HEK293 (cell line): ENCODE measurements at regions not wholly inside any gene's neighbourhood (a gene's known extent, or its start where the extent isn't known, plus 50 kb on each side); places are given as distances from the start of the nearest gene placed in this dataset.
A peak's percentile ranks its signal among the peaks of the same experiment; 100 is the strongest.

Source experiments
- CTCF ChIA-PET: fragments of 350-600 bp; formaldehyde crosslinking; extraction: SDS; loops from one replicate; lab custom pipeline; 2021; ENCODE audit warnings: antibody characterized with exemption; lab: Yijun Ruan, JAX
- POLR2A ChIA-PET: fragments of 300-600 bp; formaldehyde crosslinking; extraction: SDS; loops from one replicate; lab custom pipeline; 2020; ENCODE audit warnings: antibody characterized with exemption, inconsistent platforms; lab: Yijun Ruan, JAX
- H3K27ac ChIP-seq: fragments of 200-500 bp; sonication (Bioruptor generic); 2 replicates; pipeline ENCODE4 v1.5.1; 2014; ENCODE audit warnings: low read depth, low read length, control low read depth, inconsistent platforms; ENCODE audit errors: extremely low read depth
- H3K36me3 ChIP-seq, 2 experiments: fragments of 200-500 bp in 1 of 2; sonication (Bioruptor generic) in 1 of 2; 1 replicate in 1 of 2; 2 replicates in 1 of 2; pipeline ENCODE4 v1.5.1; 2014 to 2017; ENCODE audit warnings: inconsistent platforms in 2 of 2, low read length in 2 of 2; ENCODE audit not compliant: control insufficient read depth in 2 of 2, insufficient read depth in 1 of 2
- H3K4me1 ChIP-seq: fragments of 200-500 bp; sonication (Bioruptor generic); 2 replicates; pipeline ENCODE4 v1.5.1; 2014; ENCODE audit warnings: mild to moderate bottlenecking, low read length, inconsistent platforms; ENCODE audit not compliant: control insufficient read depth, insufficient read depth
- H3K4me3 ChIP-seq: 2 replicates; pipeline ENCODE4 v1.5.1; 2011; ENCODE audit warnings: low read depth, mild to moderate bottlenecking, control low read depth, low read length, moderate library complexity
- H3K9me3 ChIP-seq: fragments of 200-500 bp; sonication (Bioruptor generic); 2 replicates; pipeline ENCODE4 v1.5.1; 2014; ENCODE audit warnings: low read depth, low read length, inconsistent platforms; ENCODE audit not compliant: control insufficient read depth, insufficient read depth
- KLF10 ChIP-seq: fragments of 450-650 bp; IDR thresholded peaks from 2 replicates; pipeline ENCODE4 v1.5.1; 2018; ENCODE audit warnings: missing biosample characterization, mild to moderate bottlenecking, missing genetic modification characterization
- OSR2 ChIP-seq: fragments of 450-650 bp; formaldehyde crosslinking; IDR thresholded peaks from 2 replicates; pipeline ENCODE4 v1.5.1; 2016; ENCODE audit warnings: missing biosample characterization, missing genetic modification characterization
- ZBTB48 ChIP-seq: fragments of 450-650 bp; formaldehyde crosslinking; IDR thresholded peaks from 2 replicates; pipeline ENCODE4 v1.5.1; 2016; ENCODE audit warnings: missing biosample characterization, missing genetic modification characterization
- ZNF174 ChIP-seq: fragments of 450-650 bp; formaldehyde crosslinking; IDR thresholded peaks from 2 replicates; pipeline ENCODE4 v1.5.0; 2017; ENCODE audit warnings: missing biosample characterization, mild to moderate bottlenecking, missing genetic modification characterization
- ZNF19 ChIP-seq: fragments of 450-650 bp; formaldehyde crosslinking; IDR thresholded peaks from 2 replicates; pipeline ENCODE4; 2016; ENCODE audit warnings: missing biosample characterization, missing genetic modification characterization, low read depth
- ZNF211 ChIP-seq: fragments of 450-650 bp; formaldehyde crosslinking; IDR thresholded peaks from 2 replicates; pipeline ENCODE4 v1.5.1; 2016; ENCODE audit warnings: low read depth, missing biosample characterization, missing genetic modification characterization
- ZNF394 ChIP-seq: fragments of 450-650 bp; formaldehyde crosslinking; IDR thresholded peaks from 2 replicates; pipeline ENCODE4 v1.5.1; 2016; ENCODE audit warnings: missing biosample characterization, missing genetic modification characterization, mild to moderate bottlenecking, moderate library complexity, borderline replicate concordance
- ZNF624 ChIP-seq: fragments of 450-650 bp; formaldehyde crosslinking; IDR thresholded peaks from 2 replicates; pipeline ENCODE4 v1.5.1; 2017; ENCODE audit warnings: missing biosample characterization, missing genetic modification characterization
- ZNF626 ChIP-seq: fragments of 450-650 bp; sonication (Bioruptor Pico); formaldehyde crosslinking; IDR thresholded peaks from 2 replicates; pipeline ENCODE4 v1.5.1; 2018; ENCODE audit warnings: missing biosample characterization, missing genetic modification characterization, inconsistent platforms
- ZNF792 ChIP-seq: fragments of 450-650 bp; formaldehyde crosslinking; IDR thresholded peaks from 2 replicates; pipeline ENCODE4 v1.5.1; 2016; ENCODE audit warnings: missing biosample characterization, missing genetic modification characterization
- TF ChIP-seq, protein P1 (sequence below): fragments of 450-650 bp; formaldehyde crosslinking; IDR thresholded peaks from 2 replicates; pipeline ENCODE4 v1.5.1; 2016; ENCODE audit warnings: missing biosample characterization, missing genetic modification characterization
- TF ChIP-seq, protein P2 (sequence below): fragments of 450-650 bp; formaldehyde crosslinking; IDR thresholded peaks from 2 replicates; pipeline ENCODE4 v1.5.1; 2016; ENCODE audit warnings: missing biosample characterization, missing genetic modification characterization, low read depth
- TF ChIP-seq, protein P3 (sequence below): fragments of 450-650 bp; formaldehyde crosslinking; IDR thresholded peaks from 2 replicates; pipeline ENCODE4 v1.5.1; 2017; ENCODE audit warnings: missing biosample characterization, missing genetic modification characterization

DNA sequence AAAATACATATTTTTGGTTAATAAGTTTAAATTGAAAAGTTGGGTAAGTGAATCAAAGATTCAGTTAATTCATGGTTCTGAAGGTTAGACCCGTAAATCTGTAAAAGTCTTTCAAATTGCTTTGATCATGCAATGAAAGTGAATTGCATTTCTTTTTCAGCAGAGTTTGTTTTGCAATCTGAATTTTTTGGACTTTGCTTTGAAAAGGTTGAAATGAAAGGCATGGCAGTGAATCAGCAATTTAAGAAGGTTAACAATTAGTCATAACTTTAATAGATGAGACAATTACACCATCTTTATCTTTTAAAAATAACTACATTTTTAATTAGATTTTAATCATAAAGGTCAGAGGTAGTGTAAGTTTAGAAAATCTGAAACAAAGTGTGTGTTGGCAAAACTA, 310.9 kb upstream of the KCNJ16 start:
- Histone ChIP-seq H3K4me3 (no peak overlapping the region), H3K36me3 (no peaks in the 10 kb centered on the region), H3K9me3 (no peaks in the 10 kb centered on the region), H3K27ac (no peak overlapping the region)
- CTCF ChIA-PET, result no interaction called here
- POLR2A ChIA-PET, result no interaction called here
- TF ChIP-seq ZBTB48 (tag by site-specific recombination) (no peak), ZNF792 (no peak), ZNF626 (tag by site-specific recombination) (no peak), ZNF174 (tag by site-specific recombination) (no peak), ZNF624 (no peak), ZNF19 (tag by site-specific recombination) (no peak)
- TF ChIP-seq, protein P1, sequence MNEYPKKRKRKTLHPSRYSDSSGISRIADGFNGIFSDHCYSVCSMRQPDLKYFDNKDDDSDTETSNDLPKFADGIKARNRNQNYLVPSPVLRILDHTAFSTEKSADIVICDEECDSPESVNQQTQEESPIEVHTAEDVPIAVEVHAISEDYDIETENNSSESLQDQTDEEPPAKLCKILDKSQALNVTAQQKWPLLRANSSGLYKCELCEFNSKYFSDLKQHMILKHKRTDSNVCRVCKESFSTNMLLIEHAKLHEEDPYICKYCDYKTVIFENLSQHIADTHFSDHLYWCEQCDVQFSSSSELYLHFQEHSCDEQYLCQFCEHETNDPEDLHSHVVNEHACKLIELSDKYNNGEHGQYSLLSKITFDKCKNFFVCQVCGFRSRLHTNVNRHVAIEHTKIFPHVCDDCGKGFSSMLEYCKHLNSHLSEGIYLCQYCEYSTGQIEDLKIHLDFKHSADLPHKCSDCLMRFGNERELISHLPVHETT (tag by site-specific recombination), result no peak
- TF ChIP-seq, all 188 proteins: peak for 0
- no peaks in the 10 kb centered on the region for H3K4me1 ChIP-seq

DNA sequence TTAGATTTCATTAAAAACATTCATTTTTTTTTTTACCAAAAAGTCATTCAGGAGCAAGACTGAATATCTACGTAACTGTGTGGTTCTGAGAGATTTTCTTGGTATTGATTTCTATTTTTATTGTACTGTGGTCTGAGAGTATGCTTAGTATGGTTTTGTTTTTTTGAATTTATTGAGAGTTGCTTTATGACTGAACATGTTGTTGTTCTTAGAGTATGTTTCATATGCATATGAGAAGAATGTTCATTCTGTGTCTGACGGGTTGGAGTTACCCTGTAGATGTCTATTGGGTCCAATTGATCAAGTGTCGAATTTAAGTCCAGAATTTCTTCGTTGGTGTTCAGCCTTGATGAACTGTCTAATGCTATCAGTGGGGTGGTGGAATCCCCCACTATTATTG, 306.0 kb upstream of the KCNJ16 start:
- Histone ChIP-seq H3K27ac (no peak overlapping the region), H3K36me3 (no peaks in the 10 kb centered on the region), H3K4me1 (no peaks in the 10 kb centered on the region), H3K9me3 (no peaks in the 10 kb centered on the region), H3K4me3 (no peak overlapping the region)
- POLR2A ChIA-PET, result no interaction called here
- CTCF ChIA-PET, result interaction anchor here (0.6 kb wide), 1 partner anchor 561 kb away, joined by 3 read pairs; no protein-coding TSS in a partner anchor
- TF ChIP-seq ZNF211 (tag by site-specific recombination), result no peak
- TF ChIP-seq, protein P2, sequence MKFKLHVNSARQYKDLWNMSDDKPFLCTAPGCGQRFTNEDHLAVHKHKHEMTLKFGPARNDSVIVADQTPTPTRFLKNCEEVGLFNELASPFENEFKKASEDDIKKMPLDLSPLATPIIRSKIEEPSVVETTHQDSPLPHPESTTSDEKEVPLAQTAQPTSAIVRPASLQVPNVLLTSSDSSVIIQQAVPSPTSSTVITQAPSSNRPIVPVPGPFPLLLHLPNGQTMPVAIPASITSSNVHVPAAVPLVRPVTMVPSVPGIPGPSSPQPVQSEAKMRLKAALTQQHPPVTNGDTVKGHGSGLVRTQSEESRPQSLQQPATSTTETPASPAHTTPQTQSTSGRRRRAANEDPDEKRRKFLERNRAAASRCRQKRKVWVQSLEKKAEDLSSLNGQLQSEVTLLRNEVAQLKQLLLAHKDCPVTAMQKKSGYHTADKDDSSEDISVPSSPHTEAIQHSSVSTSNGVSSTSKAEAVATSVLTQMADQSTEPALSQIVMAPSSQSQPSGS (tag by site-specific recombination), result no peak

DNA sequence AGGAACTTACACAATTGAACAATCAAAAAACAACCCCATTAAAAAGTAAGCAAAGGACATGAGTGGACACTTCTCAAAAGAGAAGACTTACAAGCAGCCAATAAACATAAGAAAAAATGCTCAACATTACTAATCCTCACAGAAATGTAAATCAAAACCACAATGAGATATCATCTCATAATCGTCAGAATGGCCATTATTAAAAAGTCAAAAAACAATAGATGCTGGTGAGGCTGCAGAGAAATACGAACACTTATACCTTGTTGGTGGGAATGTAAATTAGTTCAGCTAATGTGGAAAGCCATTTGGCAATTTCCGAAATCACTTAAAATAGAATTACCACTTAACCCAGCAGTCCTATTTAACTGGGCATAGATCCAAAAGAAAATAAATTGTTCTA, 301.9 kb upstream of the KCNJ16 start:
- no peaks in the 10 kb centered on the region for H3K4me1 ChIP-seq
- no peaks in the 10 kb centered on the region for H3K9me3 ChIP-seq
- no peak overlapping the region for H3K4me3 ChIP-seq
- TF ChIP-seq, protein P3, sequence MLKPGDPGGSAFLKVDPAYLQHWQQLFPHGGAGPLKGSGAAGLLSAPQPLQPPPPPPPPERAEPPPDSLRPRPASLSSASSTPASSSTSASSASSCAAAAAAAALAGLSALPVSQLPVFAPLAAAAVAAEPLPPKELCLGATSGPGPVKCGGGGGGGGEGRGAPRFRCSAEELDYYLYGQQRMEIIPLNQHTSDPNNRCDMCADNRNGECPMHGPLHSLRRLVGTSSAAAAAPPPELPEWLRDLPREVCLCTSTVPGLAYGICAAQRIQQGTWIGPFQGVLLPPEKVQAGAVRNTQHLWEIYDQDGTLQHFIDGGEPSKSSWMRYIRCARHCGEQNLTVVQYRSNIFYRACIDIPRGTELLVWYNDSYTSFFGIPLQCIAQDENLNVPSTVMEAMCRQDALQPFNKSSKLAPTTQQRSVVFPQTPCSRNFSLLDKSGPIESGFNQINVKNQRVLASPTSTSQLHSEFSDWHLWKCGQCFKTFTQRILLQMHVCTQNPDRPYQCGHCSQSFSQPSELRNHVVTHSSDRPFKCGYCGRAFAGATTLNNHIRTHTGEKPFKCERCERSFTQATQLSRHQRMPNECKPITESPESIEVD (tag by site-specific recombination), result peak; percentile 49; the same call in 1 of the 2 replicates
- TF ChIP-seq OSR2 (tag by site-specific recombination), result no peak
- H3K27ac ChIP-seq, result no peak overlapping the region
- ChIA-PET CTCF (no interaction called here), POLR2A (no interaction called here)
- no peaks in the 10 kb centered on the region for H3K36me3 ChIP-seq

DNA sequence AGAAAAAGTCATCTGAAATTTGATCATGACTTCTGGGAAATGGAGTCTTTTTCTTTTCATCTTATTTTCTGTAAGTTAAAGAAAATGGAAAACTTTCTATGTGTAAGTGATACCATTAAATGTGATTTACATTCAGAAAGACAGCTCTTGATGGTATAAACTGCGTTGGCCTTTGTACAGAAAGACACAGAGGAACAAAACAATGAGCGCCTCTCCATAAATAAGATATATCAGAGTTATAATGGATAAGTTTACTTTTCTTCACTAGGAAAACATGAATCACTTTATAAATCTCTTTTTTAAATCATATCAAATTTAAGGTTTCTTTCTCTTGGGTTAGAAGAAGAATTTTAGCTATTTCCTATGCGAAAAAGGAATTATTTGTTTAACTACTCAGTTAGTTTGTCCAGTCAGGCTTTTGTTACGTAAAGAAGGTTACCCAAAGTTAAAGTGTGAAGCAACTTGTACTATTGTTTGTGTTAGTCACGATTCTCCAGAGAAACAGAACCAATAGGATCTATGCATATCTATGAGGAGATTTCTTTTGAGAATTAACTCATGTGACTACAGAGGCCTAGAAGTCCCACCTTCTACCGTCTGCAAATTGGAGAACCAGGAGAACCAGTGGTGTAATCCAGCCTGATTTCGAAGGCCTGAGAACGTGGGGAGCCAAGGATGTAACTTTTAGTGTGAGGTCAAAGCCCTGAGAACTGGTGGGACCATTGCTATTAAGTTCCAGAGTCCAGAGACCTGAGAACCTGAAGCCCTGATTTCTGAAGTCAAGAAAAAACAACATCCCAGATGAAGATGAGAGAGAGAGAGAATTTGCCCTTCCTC, 295.4 kb upstream of the KCNJ16 start:
- H3K4me3 ChIP-seq, result no peak overlapping the region
- CTCF ChIA-PET, result interaction anchor here (1.1 kb wide), 1 partner anchor 12 kb away, joined by 3 read pairs; no protein-coding TSS in a partner anchor
- POLR2A ChIA-PET, result no interaction called here
- TF ChIP-seq ZNF394, result no peak
- no peak for TF ChIP-seq KLF10
- no peaks in the 10 kb centered on the region for H3K36me3 ChIP-seq
- H3K4me1 ChIP-seq, result no peaks in the 10 kb centered on the region
- H3K9me3 ChIP-seq, result no peaks in the 10 kb centered on the region
- no peak overlapping the region for H3K27ac ChIP-seq
